Spleen (tissue), 7 donors: ENCODE measurements at regions not wholly inside any gene's neighbourhood (a gene's known extent, or its start where the extent isn't known, plus 50 kb on each side); places are given as distances from the start of the nearest gene placed in this dataset.

Source experiments
- POLR2A ChIP-seq, 3 donors: fragments of 450-650 bp; IDR thresholded peaks; one replicate each; pipeline ENCODE4 v1.5.1; 2017; ENCODE audit warnings: antibody characterized with exemption in 3 of 3, mild to moderate bottlenecking in 1 of 3
- POLR2AphosphoS5 ChIP-seq, 3 donors: sonication (generic); formaldehyde crosslinking; IDR thresholded peaks; one replicate each; pipeline ENCODE4 v1.5.1; 2017; ENCODE audit warnings: antibody characterized with exemption in 3 of 3
- TF ChIP-seq, protein P1 (sequence below), 11 experiments: fragments of 200-600 bp in 7 of 11; fragments of 450-650 bp in 4 of 11; sonication (generic) in 4 of 11; IDR thresholded peaks in 8 of 11; conservative IDR thresholded peaks in 3 of 11; 1 replicate in 7 of 11; 2 replicates in 4 of 11; pipeline versions ENCODE4 v1.4.0 to v1.8.0; 2016 to 2021; ENCODE audit warnings: antibody characterized with exemption in 11 of 11, inconsistent platforms in 4 of 11, mild to moderate bottlenecking in 1 of 11
- donor health status: DM: no; HTN: no; CAD: no; lungs with moderate emphysema.
- donor health status: DM: no; HTN: no; CAD: no.
- donor health status: DM: no; HTN: no; CAD: no.

- TF ChIP-seq, protein P1, sequence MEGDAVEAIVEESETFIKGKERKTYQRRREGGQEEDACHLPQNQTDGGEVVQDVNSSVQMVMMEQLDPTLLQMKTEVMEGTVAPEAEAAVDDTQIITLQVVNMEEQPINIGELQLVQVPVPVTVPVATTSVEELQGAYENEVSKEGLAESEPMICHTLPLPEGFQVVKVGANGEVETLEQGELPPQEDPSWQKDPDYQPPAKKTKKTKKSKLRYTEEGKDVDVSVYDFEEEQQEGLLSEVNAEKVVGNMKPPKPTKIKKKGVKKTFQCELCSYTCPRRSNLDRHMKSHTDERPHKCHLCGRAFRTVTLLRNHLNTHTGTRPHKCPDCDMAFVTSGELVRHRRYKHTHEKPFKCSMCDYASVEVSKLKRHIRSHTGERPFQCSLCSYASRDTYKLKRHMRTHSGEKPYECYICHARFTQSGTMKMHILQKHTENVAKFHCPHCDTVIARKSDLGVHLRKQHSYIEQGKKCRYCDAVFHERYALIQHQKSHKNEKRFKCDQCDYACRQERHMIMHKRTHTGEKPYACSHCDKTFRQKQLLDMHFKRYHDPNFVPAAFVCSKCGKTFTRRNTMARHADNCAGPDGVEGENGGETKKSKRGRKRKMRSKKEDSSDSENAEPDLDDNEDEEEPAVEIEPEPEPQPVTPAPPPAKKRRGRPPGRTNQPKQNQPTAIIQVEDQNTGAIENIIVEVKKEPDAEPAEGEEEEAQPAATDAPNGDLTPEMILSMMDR (IDR thresholded peaks at IDR 0.05 in 8 of 11, conservative IDR thresholded peaks at IDR 0.05 in 3 of 11) = no peak
- no peak for TF ChIP-seq POLR2A (IDR thresholded peaks at IDR 0.05)
- TF ChIP-seq POLR2AphosphoS5 (IDR thresholded peaks at IDR 0.05) = no peak
These were observed 316.5 kb downstream of the ZNF536 start for GRCh38 chr19:30688696-30689095.
